ENCODE measurements at regions not wholly inside any gene's neighbourhood (a gene's known extent, or its start where the extent isn't known, plus 50 kb on each side); places are given as distances from the start of the nearest gene placed in this dataset.

DNA sequence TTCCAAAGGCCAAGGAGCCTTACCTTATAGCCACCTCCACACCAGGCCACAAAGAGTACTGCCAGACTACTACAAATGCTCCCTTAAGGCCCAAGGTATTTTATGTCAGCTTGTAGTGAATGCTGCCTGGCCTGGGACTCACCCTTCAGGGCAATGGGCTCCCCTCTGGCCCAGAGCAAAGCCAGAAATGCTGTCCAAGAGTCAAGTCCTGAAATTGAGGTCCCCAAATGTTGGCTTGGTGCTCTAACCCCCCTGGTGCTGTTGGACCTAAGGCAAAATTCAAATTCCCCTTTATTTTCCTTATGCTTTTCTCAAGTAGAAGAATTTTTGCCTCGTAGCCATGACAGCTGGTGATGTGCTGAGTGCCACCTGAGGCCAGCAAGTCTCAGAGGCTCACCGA lies 1354.3 kb upstream of the DIAPH2 start:
- DNase-seq = no peak
- intact Hi-C loops (cut with micrococcal nuclease) = no loop called here
- no peak overlapping the region for H3K4me3 ChIP-seq
- H3K36me3 ChIP-seq = no peaks in the 10 kb centered on the region
- no peak overlapping the region for H3K27ac ChIP-seq (replicated peaks)
- H3K4me1 ChIP-seq = no peaks in the 10 kb centered on the region
- TF ChIP-seq, protein P1, sequence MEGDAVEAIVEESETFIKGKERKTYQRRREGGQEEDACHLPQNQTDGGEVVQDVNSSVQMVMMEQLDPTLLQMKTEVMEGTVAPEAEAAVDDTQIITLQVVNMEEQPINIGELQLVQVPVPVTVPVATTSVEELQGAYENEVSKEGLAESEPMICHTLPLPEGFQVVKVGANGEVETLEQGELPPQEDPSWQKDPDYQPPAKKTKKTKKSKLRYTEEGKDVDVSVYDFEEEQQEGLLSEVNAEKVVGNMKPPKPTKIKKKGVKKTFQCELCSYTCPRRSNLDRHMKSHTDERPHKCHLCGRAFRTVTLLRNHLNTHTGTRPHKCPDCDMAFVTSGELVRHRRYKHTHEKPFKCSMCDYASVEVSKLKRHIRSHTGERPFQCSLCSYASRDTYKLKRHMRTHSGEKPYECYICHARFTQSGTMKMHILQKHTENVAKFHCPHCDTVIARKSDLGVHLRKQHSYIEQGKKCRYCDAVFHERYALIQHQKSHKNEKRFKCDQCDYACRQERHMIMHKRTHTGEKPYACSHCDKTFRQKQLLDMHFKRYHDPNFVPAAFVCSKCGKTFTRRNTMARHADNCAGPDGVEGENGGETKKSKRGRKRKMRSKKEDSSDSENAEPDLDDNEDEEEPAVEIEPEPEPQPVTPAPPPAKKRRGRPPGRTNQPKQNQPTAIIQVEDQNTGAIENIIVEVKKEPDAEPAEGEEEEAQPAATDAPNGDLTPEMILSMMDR (IDR thresholded peaks at IDR 0.05; ENCODE audit: borderline replicate concordance) = no peak
- no peaks in the 10 kb centered on the region for H3K27me3 ChIP-seq (ENCODE audit: low read depth)
- peaks cover 12% of the 10 kb centered on the region for H3K9me3 ChIP-seq (replicated peaks)

- intact Hi-C loops (cut with micrococcal nuclease) = no loop called here
- TF ChIP-seq, protein P1 (IDR thresholded peaks at IDR 0.05; ENCODE audit: borderline replicate concordance) = no peak
- H3K9me3 ChIP-seq (replicated peaks) = peaks cover under 1% of the 10 kb centered on the region
- H3K27ac ChIP-seq (replicated peaks) = no peak overlapping the region
- H3K4me3 ChIP-seq = no peak overlapping the region
- no peaks in the 10 kb centered on the region for H3K27me3 ChIP-seq (ENCODE audit: low read depth)
- no peak for DNase-seq
- no peaks in the 10 kb centered on the region for H3K4me1 ChIP-seq
- no peaks in the 10 kb centered on the region for H3K36me3 ChIP-seq
Observed at GRCh38 chrX:95332530-95332929, 1352.1 kb upstream of the DIAPH2 start.

GRCh38 chrX:95346856-95347255 lies 1337.8 kb upstream of the DIAPH2 start:
- Histone ChIP-seq H3K4me3 (no peak overlapping the region), H3K27ac (replicated peaks) (no peak overlapping the region), H3K4me1 (no peaks in the 10 kb centered on the region), H3K27me3 (ENCODE audit: low read depth) (no peaks in the 10 kb centered on the region), H3K36me3 (no peaks in the 10 kb centered on the region), H3K9me3 (replicated peaks) (no peaks in the 10 kb centered on the region)
- TF ChIP-seq, protein P1 (IDR thresholded peaks at IDR 0.05; ENCODE audit: borderline replicate concordance) = no peak
- intact Hi-C loops (cut with micrococcal nuclease) = no loop called here
- DNase-seq = no peak

- TF ChIP-seq, protein P1 (IDR thresholded peaks at IDR 0.05; ENCODE audit: borderline replicate concordance) = no peak
- Histone ChIP-seq H3K27me3 (ENCODE audit: low read depth) (no peaks in the 10 kb centered on the region), H3K9me3 (replicated peaks) (no peaks in the 10 kb centered on the region), H3K4me3 (no peak overlapping the region), H3K27ac (replicated peaks) (no peak overlapping the region), H3K36me3 (no peaks in the 10 kb centered on the region), H3K4me1 (no peaks in the 10 kb centered on the region)
- DNase-seq = no peak
- intact Hi-C loops (cut with micrococcal nuclease) = no loop called here
Observed at GRCh38 chrX:95350774-95351488, 1333.7 kb upstream of the DIAPH2 start.

GRCh38 chrX:95367286-95367685 lies 1317.4 kb upstream of the DIAPH2 start:
- intact Hi-C loops (cut with micrococcal nuclease) = no loop called here
- H3K4me3 ChIP-seq = no peak overlapping the region
- no peaks in the 10 kb centered on the region for H3K27me3 ChIP-seq (ENCODE audit: low read depth)
- no peaks in the 10 kb centered on the region for H3K4me1 ChIP-seq
- no peak for DNase-seq
- TF ChIP-seq, protein P1 (IDR thresholded peaks at IDR 0.05; ENCODE audit: borderline replicate concordance) = no peak
- H3K36me3 ChIP-seq = no peaks in the 10 kb centered on the region
- H3K9me3 ChIP-seq (replicated peaks) = no peaks in the 10 kb centered on the region
- no peak overlapping the region for H3K27ac ChIP-seq (replicated peaks)
